Muscle of leg (tissue), 3 donors: ENCODE measurements at regions not wholly inside any gene's neighbourhood (a gene's known extent, or its start where the extent isn't known, plus 50 kb on each side); places are given as distances from the start of the nearest gene placed in this dataset.

Source experiments
- DNase-seq: peaks from one replicate; pipeline ENCODE4 v3.0.0; 2013
- H3K27ac ChIP-seq: one replicate; pipeline ENCODE4 v1.5.1; 2013; ENCODE audit warnings: mild to moderate bottlenecking, low read length, control low read depth
- H3K27me3 ChIP-seq: one replicate; pipeline ENCODE4 v1.6.1; 2013; ENCODE audit warnings: low read length; ENCODE audit not compliant: control insufficient read depth, insufficient read depth
- H3K36me3 ChIP-seq: one replicate; pipeline ENCODE4 v1.6.1; 2013; ENCODE audit warnings: low read length; ENCODE audit not compliant: control insufficient read depth, insufficient read depth
- H3K4me1 ChIP-seq: one replicate; pipeline ENCODE4 v1.6.1; 2013; ENCODE audit warnings: low read length; ENCODE audit not compliant: control insufficient read depth, insufficient read depth
- H3K4me3 ChIP-seq: one replicate; pipeline ENCODE4 v1.5.1; 2013; ENCODE audit warnings: low read length, control low read depth
- H3K9me3 ChIP-seq: replicated peaks from 2 replicates; pipeline ENCODE4 v1.6.1; 2013; ENCODE audit warnings: low read depth, low read length; ENCODE audit not compliant: control insufficient read depth
- WGBS: methylation state at CpG from one replicate; pipeline ENCODE4 v1.1.5; 2013; ENCODE audit warnings: missing lambda C conversion rate; ENCODE audit not compliant: insufficient coverage; 5-methylcytosine and 5-hydroxymethylcytosine counted together

GRCh38 chr7:109745677-109746410 is 1176.2 kb downstream of the DNAJB9 start:
- H3K36me3 ChIP-seq, result no peaks in the 10 kb centered on the region
- DNase-seq, result no peak
- H3K4me1 ChIP-seq, result no peaks in the 10 kb centered on the region
- no peak overlapping the region for H3K27ac ChIP-seq
- H3K4me3 ChIP-seq, result no peak overlapping the region
- WGBS, result no CpG with 5 or more reads among the region's 4 CpGs
- H3K27me3 ChIP-seq, result no peaks in the 10 kb centered on the region
- H3K9me3 ChIP-seq, result no peaks in the 10 kb centered on the region

- Histone ChIP-seq H3K27ac (no peak overlapping the region), H3K36me3 (no peaks in the 10 kb centered on the region), H3K4me3 (no peak overlapping the region), H3K9me3 (no peaks in the 10 kb centered on the region), H3K27me3 (no peaks in the 10 kb centered on the region), H3K4me1 (no peaks in the 10 kb centered on the region)
- no peak for DNase-seq
- no CpG with 5 or more reads among the region's 4 CpGs for WGBS
Observed at GRCh38 chr7:109751241-109751640, 1181.6 kb downstream of the DNAJB9 start.

DNA sequence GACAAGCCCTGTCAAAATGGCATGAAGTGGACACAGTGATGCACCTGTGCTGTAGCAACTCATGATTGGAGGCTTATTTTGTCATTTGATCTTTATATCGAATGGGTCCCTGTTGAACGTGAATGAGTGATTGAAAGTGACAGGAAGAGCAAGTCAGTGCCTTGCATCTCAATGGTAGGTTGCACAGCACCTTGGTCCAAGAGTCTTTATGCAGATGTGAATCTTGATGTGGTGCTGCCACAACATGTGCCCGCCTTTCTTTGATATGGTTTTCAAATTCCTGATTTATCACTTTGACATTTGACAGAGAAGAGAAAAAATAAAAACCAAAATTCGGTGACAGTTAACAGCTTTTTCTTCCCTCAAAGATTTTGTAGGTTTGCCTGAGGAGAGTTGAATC is 1182.4 kb downstream of the DNAJB9 start:
- 89% methylated on average over 2 of the region's 4 CpGs for WGBS
- no peaks in the 10 kb centered on the region for H3K9me3 ChIP-seq
- no peak overlapping the region for H3K27ac ChIP-seq
- no peak for DNase-seq
- no peaks in the 10 kb centered on the region for H3K36me3 ChIP-seq
- no peaks in the 10 kb centered on the region for H3K4me1 ChIP-seq
- H3K27me3 ChIP-seq, result no peaks in the 10 kb centered on the region
- no peak overlapping the region for H3K4me3 ChIP-seq

DNA sequence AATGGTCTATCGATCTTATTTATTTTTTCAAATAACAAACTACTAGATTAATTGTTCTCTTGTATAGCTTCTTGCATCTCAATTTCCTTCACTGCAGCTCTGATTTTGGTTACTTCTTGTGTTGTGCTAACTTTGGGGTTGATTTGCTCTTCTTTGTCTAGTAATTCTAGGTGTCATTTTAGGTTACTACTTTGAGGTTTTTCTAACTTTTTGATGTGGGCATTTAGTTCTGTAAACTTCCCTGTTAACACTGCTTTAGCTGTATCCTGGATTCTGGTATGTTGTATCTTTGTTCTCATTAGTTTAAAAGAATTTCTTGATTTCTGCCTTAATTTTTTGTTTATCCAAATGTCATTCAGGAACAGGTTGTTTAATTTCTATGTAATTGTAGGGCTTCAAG is 1188.0 kb downstream of the DNAJB9 start:
- H3K4me3 ChIP-seq, result no peak overlapping the region
- no CpG with 5 or more reads among the region's 1 CpG for WGBS
- H3K27me3 ChIP-seq, result no peaks in the 10 kb centered on the region
- H3K27ac ChIP-seq, result no peak overlapping the region
- no peaks in the 10 kb centered on the region for H3K9me3 ChIP-seq
- no peaks in the 10 kb centered on the region for H3K4me1 ChIP-seq
- no peaks in the 10 kb centered on the region for H3K36me3 ChIP-seq
- DNase-seq, result no peak

DNA sequence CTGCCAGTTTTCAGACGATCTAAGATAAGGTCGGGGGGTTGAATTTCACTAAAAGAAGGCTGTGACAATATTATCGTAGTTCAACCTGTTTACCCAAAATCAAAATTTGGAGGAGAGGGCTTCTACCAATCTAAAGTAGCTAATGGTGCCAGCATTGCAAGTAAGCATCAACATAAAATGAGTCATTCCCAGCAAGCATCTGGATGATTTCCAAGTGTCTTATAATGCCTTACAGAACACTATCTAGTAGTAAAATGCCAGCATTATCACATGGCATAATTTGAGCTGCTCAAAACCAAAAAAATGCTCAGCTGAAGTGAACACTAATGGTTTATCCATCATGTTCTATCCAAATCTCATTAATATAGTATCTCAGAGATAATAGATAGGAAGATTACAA is 1193.9 kb downstream of the DNAJB9 start:
- Histone ChIP-seq H3K4me3 (no peak overlapping the region), H3K27me3 (no peaks in the 10 kb centered on the region), H3K9me3 (no peaks in the 10 kb centered on the region), H3K36me3 (no peaks in the 10 kb centered on the region), H3K4me1 (no peaks in the 10 kb centered on the region), H3K27ac (no peak overlapping the region)
- DNase-seq, result no peak
- no CpG with 5 or more reads among the region's 3 CpGs for WGBS

DNA sequence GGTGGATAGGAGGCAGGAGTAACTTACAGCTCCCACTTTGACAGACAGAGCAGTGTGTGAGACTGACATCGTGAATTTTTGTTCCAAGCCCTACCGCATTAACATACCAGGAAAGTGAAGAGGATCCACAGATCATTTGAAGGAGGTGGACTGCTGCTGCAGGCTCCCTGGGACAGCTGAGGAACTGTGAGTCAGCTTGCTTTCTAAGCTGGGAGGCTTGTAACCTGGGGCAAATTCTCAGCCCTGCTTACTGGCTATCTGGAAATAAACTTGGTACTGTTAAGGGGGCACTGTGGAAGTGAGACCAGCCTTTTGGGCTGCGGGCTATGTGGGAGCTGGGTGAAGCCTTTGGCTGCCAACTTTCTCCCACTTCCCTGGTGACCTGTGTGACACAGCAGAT is 1202.5 kb downstream of the DNAJB9 start:
- no peaks in the 10 kb centered on the region for H3K36me3 ChIP-seq
- no peak overlapping the region for H3K4me3 ChIP-seq
- H3K4me1 ChIP-seq, result no peaks in the 10 kb centered on the region
- WGBS, result 80% methylated on average over 2 of the region's 3 CpGs
- DNase-seq, result peak; percentile 13
- no peak overlapping the region for H3K27ac ChIP-seq
- H3K27me3 ChIP-seq, result no peaks in the 10 kb centered on the region
- H3K9me3 ChIP-seq, result peaks cover 3% of the 10 kb centered on the region

DNA sequence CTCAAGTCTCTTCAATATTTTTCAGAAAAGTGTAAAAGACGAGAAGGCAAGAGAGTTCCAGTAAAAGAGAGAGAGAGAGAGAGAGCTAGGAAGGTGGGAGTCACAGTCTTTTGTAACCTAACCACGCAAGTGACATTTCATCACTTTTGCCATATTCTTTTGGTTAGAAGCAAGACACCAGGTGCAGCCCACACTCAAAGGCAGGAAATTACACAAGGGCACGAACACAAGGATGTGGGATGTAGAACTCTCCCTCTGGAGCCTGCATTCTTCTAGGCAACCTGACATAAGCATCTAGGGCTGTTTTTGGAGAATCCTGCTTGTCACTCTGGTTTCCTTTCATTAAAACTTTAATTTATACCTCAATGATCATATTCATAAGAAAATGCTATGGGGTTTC is 1213.1 kb downstream of the DNAJB9 start:
- Histone ChIP-seq H3K4me3 (no peak overlapping the region), H3K36me3 (no peaks in the 10 kb centered on the region), H3K9me3 (no peaks in the 10 kb centered on the region), H3K27ac (no peak overlapping the region), H3K4me1 (no peaks in the 10 kb centered on the region), H3K27me3 (no peaks in the 10 kb centered on the region)
- WGBS, result no CpG with 5 or more reads among the region's 3 CpGs
- DNase-seq, result no peak

DNA sequence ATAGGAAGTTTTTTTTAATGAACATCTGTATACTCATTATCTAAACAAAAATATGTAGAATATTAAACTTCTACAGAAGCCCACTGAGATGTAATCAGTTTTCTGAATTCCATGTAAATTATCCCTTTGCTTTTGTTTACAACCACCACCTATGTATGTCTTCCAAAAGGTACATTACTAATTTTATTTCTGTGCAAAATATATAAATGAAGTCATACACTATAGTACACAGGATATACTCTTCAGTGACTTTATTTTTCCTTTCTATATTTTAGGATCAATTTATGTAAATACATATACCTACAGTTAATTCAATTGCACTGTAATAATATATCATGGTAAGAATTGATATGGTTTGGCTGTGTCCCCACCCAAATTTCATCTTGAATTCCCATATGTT is 1236.9 kb downstream of the DNAJB9 start:
- Histone ChIP-seq H3K27ac (no peak overlapping the region), H3K36me3 (no peaks in the 10 kb centered on the region), H3K4me3 (no peak overlapping the region), H3K27me3 (no peaks in the 10 kb centered on the region), H3K9me3 (no peaks in the 10 kb centered on the region), H3K4me1 (no peaks in the 10 kb centered on the region)
- DNase-seq, result no peak

DNA sequence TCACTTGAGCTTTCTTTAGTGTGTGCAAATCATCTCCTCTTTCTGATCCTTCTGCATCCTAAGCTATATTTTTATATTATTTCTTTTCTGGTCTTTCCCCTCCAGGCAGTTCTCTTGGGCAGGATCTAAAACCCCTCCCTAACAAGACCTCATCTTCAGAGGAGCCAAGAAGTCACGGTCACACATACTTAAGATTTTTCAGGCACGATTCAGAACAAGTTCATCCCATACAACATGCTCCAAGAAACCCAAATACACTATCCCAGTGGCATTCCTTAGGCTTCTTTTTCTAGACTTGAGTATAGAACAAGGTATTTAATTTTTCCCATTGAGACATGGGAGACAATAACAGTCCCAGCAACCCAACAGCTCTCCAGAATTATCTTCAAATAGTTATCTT is 1251.5 kb downstream of the DNAJB9 start:
- no peak for DNase-seq
- no peaks in the 10 kb centered on the region for H3K27me3 ChIP-seq
- H3K9me3 ChIP-seq, result peaks cover 6% of the 10 kb centered on the region
- H3K4me3 ChIP-seq, result no peak overlapping the region
- no peaks in the 10 kb centered on the region for H3K36me3 ChIP-seq
- no peaks in the 10 kb centered on the region for H3K4me1 ChIP-seq
- H3K27ac ChIP-seq, result no peak overlapping the region
- no CpG with 5 or more reads among the region's 2 CpGs for WGBS

GRCh38 chr7:109834851-109835250 is 1256.1 kb upstream of the LRRN3 start:
- Histone ChIP-seq H3K9me3 (no peaks in the 10 kb centered on the region), H3K4me3 (no peak overlapping the region), H3K27ac (no peak overlapping the region), H3K4me1 (no peaks in the 10 kb centered on the region), H3K27me3 (no peaks in the 10 kb centered on the region), H3K36me3 (no peaks in the 10 kb centered on the region)
- no peak for DNase-seq

GRCh38 chr7:109835577-109835976 is 1255.3 kb upstream of the LRRN3 start:
- H3K27me3 ChIP-seq, result no peaks in the 10 kb centered on the region
- no peaks in the 10 kb centered on the region for H3K9me3 ChIP-seq
- no peaks in the 10 kb centered on the region for H3K4me1 ChIP-seq
- no peak for DNase-seq
- no peak overlapping the region for H3K4me3 ChIP-seq
- no peaks in the 10 kb centered on the region for H3K36me3 ChIP-seq
- no peak overlapping the region for H3K27ac ChIP-seq
